Ovary (tissue), 3 donors: ENCODE measurements at regions not wholly inside any gene's neighbourhood (a gene's known extent, or its start where the extent isn't known, plus 50 kb on each side); places are given as distances from the start of the nearest gene placed in this dataset.

Experiments
- POLR2A ChIP-seq: fragments of 450-650 bp; IDR thresholded peaks from one replicate; pipeline ENCODE4 v1.6.1; 2017; ENCODE audit warnings: antibody characterized with exemption, mild to moderate bottlenecking, moderate library complexity
- TF ChIP-seq, protein P1 (sequence below), 3 donors: fragments of 450-650 bp in 2 of 3; fragments of 200-600 bp in 1 of 3; IDR thresholded peaks; one replicate each; pipeline versions ENCODE4 v1.5.1 to v1.8.0; 2016 to 2022; ENCODE audit warnings: antibody characterized with exemption in 3 of 3, mild to moderate bottlenecking in 1 of 3
- donor health status: DM: no; HTN: no; CAD: no.

DNA sequence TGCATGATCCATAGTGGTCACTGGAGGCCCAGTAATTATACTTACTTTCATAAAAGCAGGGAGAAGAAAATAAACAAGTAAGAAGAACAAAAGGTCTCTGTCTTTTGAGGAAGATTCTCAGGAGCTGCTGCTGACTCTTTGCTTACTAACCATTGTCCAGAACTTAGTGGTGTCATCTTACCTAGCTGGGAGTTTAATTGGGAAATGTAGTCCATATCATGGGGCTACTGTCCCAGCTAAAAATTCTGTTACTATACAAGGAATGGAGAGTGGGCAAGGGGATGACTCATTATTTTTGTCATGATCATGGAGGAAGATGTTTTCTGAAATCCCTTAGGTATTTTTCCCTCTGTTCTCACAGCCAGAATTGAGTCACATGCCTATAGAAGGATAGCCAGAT lies 639.3 kb downstream of the MTRR start:
- TF ChIP-seq, protein P1, sequence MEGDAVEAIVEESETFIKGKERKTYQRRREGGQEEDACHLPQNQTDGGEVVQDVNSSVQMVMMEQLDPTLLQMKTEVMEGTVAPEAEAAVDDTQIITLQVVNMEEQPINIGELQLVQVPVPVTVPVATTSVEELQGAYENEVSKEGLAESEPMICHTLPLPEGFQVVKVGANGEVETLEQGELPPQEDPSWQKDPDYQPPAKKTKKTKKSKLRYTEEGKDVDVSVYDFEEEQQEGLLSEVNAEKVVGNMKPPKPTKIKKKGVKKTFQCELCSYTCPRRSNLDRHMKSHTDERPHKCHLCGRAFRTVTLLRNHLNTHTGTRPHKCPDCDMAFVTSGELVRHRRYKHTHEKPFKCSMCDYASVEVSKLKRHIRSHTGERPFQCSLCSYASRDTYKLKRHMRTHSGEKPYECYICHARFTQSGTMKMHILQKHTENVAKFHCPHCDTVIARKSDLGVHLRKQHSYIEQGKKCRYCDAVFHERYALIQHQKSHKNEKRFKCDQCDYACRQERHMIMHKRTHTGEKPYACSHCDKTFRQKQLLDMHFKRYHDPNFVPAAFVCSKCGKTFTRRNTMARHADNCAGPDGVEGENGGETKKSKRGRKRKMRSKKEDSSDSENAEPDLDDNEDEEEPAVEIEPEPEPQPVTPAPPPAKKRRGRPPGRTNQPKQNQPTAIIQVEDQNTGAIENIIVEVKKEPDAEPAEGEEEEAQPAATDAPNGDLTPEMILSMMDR (IDR thresholded peaks at IDR 0.05) = no peak
- no peak for TF ChIP-seq POLR2A
